PFSK-1 (cell line): ENCODE measurements at regions not wholly inside any gene's neighbourhood (a gene's known extent, or its start where the extent isn't known, plus 50 kb on each side); places are given as distances from the start of the nearest gene placed in this dataset.

ENCODE experiments used
- FOXP2 ChIP-seq: optimal IDR thresholded peaks from 2 replicates; pipeline ENCODE3; 2011; ENCODE audit warnings: borderline replicate concordance, control low read depth, inconsistent platforms; ENCODE audit not compliant: insufficient read depth; ENCODE audit errors: extremely low read length, extremely low read depth
- POLR2AphosphoS5 ChIP-seq: IDR thresholded peaks from 2 replicates; pipeline ENCODE4 v1.6.1; 2012; ENCODE audit warnings: low read depth, mild to moderate bottlenecking, control low read depth, low read length, moderate library complexity
- SIN3A ChIP-seq: IDR thresholded peaks from 2 replicates; pipeline ENCODE4 v1.6.1; 2012; ENCODE audit warnings: mild to moderate bottlenecking, low read length, moderate library complexity, borderline replicate concordance; ENCODE audit not compliant: insufficient read depth
- TAF1 ChIP-seq: IDR thresholded peaks from 2 replicates; pipeline ENCODE4 v1.6.1; 2012; ENCODE audit warnings: low read length, control low read depth, borderline replicate concordance; ENCODE audit not compliant: insufficient read depth
- TF ChIP-seq, protein P1 (sequence below), 2 experiments: IDR thresholded peaks; 2 replicates each; pipeline versions ENCODE4 v1.6.1 to v1.8.0; 2011 to 2012; ENCODE audit warnings: low read depth in 2 of 2, low read length in 2 of 2, control low read depth in 1 of 2, inconsistent platforms in 1 of 2, mild to moderate bottlenecking in 1 of 2, moderate library complexity in 1 of 2; ENCODE audit not compliant: insufficient read depth in 1 of 2

- no peak for TF ChIP-seq SIN3A
- TF ChIP-seq, protein P1, sequence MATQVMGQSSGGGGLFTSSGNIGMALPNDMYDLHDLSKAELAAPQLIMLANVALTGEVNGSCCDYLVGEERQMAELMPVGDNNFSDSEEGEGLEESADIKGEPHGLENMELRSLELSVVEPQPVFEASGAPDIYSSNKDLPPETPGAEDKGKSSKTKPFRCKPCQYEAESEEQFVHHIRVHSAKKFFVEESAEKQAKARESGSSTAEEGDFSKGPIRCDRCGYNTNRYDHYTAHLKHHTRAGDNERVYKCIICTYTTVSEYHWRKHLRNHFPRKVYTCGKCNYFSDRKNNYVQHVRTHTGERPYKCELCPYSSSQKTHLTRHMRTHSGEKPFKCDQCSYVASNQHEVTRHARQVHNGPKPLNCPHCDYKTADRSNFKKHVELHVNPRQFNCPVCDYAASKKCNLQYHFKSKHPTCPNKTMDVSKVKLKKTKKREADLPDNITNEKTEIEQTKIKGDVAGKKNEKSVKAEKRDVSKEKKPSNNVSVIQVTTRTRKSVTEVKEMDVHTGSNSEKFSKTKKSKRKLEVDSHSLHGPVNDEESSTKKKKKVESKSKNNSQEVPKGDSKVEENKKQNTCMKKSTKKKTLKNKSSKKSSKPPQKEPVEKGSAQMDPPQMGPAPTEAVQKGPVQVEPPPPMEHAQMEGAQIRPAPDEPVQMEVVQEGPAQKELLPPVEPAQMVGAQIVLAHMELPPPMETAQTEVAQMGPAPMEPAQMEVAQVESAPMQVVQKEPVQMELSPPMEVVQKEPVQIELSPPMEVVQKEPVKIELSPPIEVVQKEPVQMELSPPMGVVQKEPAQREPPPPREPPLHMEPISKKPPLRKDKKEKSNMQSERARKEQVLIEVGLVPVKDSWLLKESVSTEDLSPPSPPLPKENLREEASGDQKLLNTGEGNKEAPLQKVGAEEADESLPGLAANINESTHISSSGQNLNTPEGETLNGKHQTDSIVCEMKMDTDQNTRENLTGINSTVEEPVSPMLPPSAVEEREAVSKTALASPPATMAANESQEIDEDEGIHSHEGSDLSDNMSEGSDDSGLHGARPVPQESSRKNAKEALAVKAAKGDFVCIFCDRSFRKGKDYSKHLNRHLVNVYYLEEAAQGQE (IDR thresholded peaks at IDR 0.05; ENCODE audit: insufficient read depth in 1 of 2, low read depth in 2 of 2, low read length in 2 of 2), result no peak
- no peak for TF ChIP-seq TAF1
- TF ChIP-seq FOXP2, result no peak
- no peak for TF ChIP-seq POLR2AphosphoS5
Measured at GRCh38 chr10:83863283-83863966, 275.9 kb upstream of the GHITM start.

- TF ChIP-seq, protein P1 (IDR thresholded peaks at IDR 0.05; ENCODE audit: insufficient read depth in 1 of 2, low read depth in 2 of 2, low read length in 2 of 2), result no peak
- TF ChIP-seq FOXP2 (no peak), TAF1 (no peak), POLR2AphosphoS5 (no peak)
Measured at GRCh38 chr10:83869898-83870297, 269.4 kb upstream of the GHITM start.

- no peak for TF ChIP-seq POLR2AphosphoS5
- TF ChIP-seq FOXP2, result peak; percentile 16
Measured at GRCh38 chr10:83871187-83872081, 267.9 kb upstream of the GHITM start.

GRCh38 chr10:83880252-83880791 is 259.0 kb upstream of the GHITM start:
- TF ChIP-seq FOXP2 (no peak), SIN3A (no peak), POLR2AphosphoS5 (no peak), TAF1 (no peak)
- TF ChIP-seq, protein P1 (IDR thresholded peaks at IDR 0.05; ENCODE audit: insufficient read depth in 1 of 2, low read depth in 2 of 2, low read length in 2 of 2), result no peak

DNA sequence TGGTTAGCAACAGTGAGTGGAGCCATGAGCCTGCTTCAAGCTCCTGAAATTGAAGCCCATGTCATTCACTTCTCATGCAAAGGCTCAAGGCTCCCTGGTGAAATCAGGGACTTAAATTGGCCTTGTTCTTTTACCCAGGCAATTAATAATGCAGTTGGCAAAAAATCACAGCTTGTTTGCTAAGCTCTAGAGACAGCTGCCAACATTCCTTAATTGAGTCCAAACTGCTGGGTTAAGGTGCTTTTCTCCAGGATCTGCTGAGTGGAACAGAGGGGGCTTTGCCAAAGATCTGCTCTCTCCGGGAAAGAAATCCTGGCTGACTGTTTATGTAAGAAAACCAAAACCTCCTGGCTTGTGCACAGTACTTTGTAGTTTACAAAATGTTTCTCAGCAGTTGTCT is 257.6 kb upstream of the GHITM start:
- TF ChIP-seq FOXP2 (no peak), POLR2AphosphoS5 (no peak), SIN3A (no peak), TAF1 (no peak)
- TF ChIP-seq, protein P1 (IDR thresholded peaks at IDR 0.05; ENCODE audit: insufficient read depth in 1 of 2, low read depth in 2 of 2, low read length in 2 of 2), result no peak
